ENCODE measurements at regions not wholly inside any gene's neighbourhood (a gene's known extent, or its start where the extent isn't known, plus 50 kb on each side); places are given as distances from the start of the nearest gene placed in this dataset.

DNA sequence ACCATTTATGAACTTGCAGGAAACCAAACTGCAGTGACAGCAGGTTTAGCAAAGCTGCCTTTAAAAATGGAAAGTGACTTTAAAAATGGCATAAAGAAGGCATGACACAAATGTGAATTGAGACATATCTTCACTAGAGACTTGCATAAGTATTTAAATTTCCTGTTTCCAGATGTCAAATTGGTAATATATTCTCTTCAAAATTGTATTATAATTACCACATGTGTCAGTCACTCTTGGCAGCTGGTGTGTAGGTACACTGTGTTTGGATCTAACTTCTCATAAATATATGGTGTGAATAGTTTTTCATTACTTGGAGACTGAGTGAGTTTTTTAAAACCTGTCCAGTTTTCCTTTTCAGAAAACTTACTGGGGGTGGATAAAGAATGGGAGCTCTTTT lies 636.2 kb upstream of the SGO1 start:
- TF ChIP-seq, protein P1, sequence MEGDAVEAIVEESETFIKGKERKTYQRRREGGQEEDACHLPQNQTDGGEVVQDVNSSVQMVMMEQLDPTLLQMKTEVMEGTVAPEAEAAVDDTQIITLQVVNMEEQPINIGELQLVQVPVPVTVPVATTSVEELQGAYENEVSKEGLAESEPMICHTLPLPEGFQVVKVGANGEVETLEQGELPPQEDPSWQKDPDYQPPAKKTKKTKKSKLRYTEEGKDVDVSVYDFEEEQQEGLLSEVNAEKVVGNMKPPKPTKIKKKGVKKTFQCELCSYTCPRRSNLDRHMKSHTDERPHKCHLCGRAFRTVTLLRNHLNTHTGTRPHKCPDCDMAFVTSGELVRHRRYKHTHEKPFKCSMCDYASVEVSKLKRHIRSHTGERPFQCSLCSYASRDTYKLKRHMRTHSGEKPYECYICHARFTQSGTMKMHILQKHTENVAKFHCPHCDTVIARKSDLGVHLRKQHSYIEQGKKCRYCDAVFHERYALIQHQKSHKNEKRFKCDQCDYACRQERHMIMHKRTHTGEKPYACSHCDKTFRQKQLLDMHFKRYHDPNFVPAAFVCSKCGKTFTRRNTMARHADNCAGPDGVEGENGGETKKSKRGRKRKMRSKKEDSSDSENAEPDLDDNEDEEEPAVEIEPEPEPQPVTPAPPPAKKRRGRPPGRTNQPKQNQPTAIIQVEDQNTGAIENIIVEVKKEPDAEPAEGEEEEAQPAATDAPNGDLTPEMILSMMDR (conservative IDR thresholded peaks at IDR 0.05; ENCODE audit: low read length), result no peak
- no peak for TF ChIP-seq EZH2phosphoT487 (IDR thresholded peaks at IDR 0.05; ENCODE audit: borderline replicate concordance)

All from Loucy (cell line).